Panc1 (cell line): ENCODE measurements at regions not wholly inside any gene's neighbourhood (a gene's known extent, or its start where the extent isn't known, plus 50 kb on each side); places are given as distances from the start of the nearest gene placed in this dataset.

Source experiments
- ATAC-seq: fragments of 200-7000 bp; cut with Tn5 transposase; 2 replicates; pipeline ENCODE4 v1.9.1; 2020; ENCODE audit warnings: mild to moderate bottlenecking, moderate library complexity
- BruUV-seq: library from RNA; stranded (reverse); fragments of 400-500 nt; replicated peaks from 2 replicates; lab custom pipeline; 2021; lab: Mats Ljungman, UMichigan
- CTCF ChIA-PET: fragments of 300-600 bp; sonication (Branson Sonifier 250); formaldehyde crosslinking; loops from one replicate; lab custom pipeline; 2022; ENCODE audit warnings: antibody characterized with exemption; lab: Charles Lee
- POLR2A ChIA-PET: fragments of 300-600 bp; sonication (Branson Sonifier 250); formaldehyde crosslinking; loops from one replicate; lab custom pipeline; 2022; ENCODE audit warnings: antibody characterized with exemption; lab: Charles Lee
- DNase-seq: peaks from one replicate; pipeline ENCODE4 v3.0.0-alpha.2; 2010; ENCODE audit warnings: low read depth, low spot score
- H3K27ac ChIP-seq: 2 replicates; pipeline ENCODE4 v1.5.1; 2011; ENCODE audit warnings: mild to moderate bottlenecking, low read length, inconsistent platforms
- H3K27me3 ChIP-seq: fragments of 200-500 bp; sonication (Bioruptor generic); 2 replicates; pipeline ENCODE4 v1.6.0; 2014; ENCODE audit warnings: low read length, inconsistent platforms; ENCODE audit not compliant: control insufficient read depth, insufficient read depth
- H3K36me3 ChIP-seq: fragments of 200-500 bp; sonication (Bioruptor generic); 2 replicates; pipeline ENCODE4 v1.5.1; 2014; ENCODE audit warnings: inconsistent platforms, mild to moderate bottlenecking, low read length, moderate library complexity; ENCODE audit not compliant: control insufficient read depth, insufficient read depth
- H3K4me1 ChIP-seq: 2 replicates; pipeline ENCODE4 v1.5.1; 2011; ENCODE audit warnings: inconsistent platforms, mild to moderate bottlenecking, low read length, moderate library complexity; ENCODE audit not compliant: control insufficient read depth, insufficient read depth
- H3K4me3 ChIP-seq, 2 experiments: 2 replicates each; pipeline ENCODE4 v1.5.1; 2011 to 2012; ENCODE audit warnings: low read depth in 2 of 2, low read length in 2 of 2, mild to moderate bottlenecking in 2 of 2, inconsistent platforms in 1 of 2, moderate library complexity in 1 of 2
- H3K9me3 ChIP-seq: fragments of 200-500 bp; sonication (Bioruptor generic); 2 replicates; pipeline ENCODE4 v1.5.1; 2014; ENCODE audit warnings: low read depth, mild to moderate bottlenecking, inconsistent platforms, low read length, moderate library complexity; ENCODE audit not compliant: control insufficient read depth, insufficient read depth
- CTCF ChIP-seq: fragments of 450-650 bp; IDR thresholded peaks from 2 replicates; pipeline ENCODE4 v1.5.1; 2017; ENCODE audit warnings: mild to moderate bottlenecking
- POLR2AphosphoS5 ChIP-seq: IDR thresholded peaks from 2 replicates; pipeline ENCODE4 v1.6.1; 2012; ENCODE audit warnings: mild to moderate bottlenecking, low read depth, low read length, moderate library complexity
- REST ChIP-seq, 2 experiments: IDR thresholded peaks; 2 replicates each; pipeline ENCODE4 v1.6.1; 2011 to 2012; ENCODE audit warnings: low read depth in 2 of 2, control low read depth in 1 of 2, low read length in 1 of 2, mild to moderate bottlenecking in 1 of 2, moderate library complexity in 1 of 2; ENCODE audit not compliant: insufficient read depth in 1 of 2
- SIN3A ChIP-seq: IDR thresholded peaks from 2 replicates; pipeline ENCODE4 v1.6.1; 2012; ENCODE audit warnings: low read depth, mild to moderate bottlenecking, low read length, moderate library complexity, borderline replicate concordance; ENCODE audit not compliant: insufficient read depth
- TCF7L2 ChIP-seq: IDR thresholded peaks from 2 replicates; pipeline ENCODE4 v1.6.1; 2011; ENCODE audit warnings: mild to moderate bottlenecking, low read depth, low read length, inconsistent platforms
- in situ Hi-C: cut with HindIII; loops from 2 replicates; pipeline ENCODE4 v1.10.0; 2016; ENCODE audit warnings: low sequenced_read_pairs, low pct_unique_long_range_greater_than_20kb
- intact Hi-C: fragments of 100-400 bp; cut with micrococcal nuclease; formaldehyde crosslinking; loops from one replicate; pipeline ENCODE4 v1.10.0; 2022; ENCODE audit not compliant: unreplicated experiment

DNA sequence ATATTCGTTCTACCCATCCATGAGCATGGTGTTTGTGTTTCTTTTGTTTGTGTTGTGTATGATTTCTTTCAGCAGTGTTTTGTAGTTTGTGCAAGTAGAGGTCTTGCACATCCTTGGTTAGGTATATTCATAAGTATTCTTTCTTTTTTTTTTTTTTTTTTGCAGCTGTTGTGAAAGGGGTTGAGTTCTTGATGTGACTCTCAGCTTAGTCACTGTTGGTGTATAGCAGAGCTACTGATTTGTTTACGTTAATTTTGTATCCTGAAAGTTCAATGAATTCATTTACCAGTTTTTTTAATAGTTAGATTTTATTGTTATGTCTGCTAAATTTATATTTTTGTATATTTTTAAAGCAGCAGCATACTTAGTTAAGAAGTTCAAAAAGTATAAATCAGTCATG, 834.4 kb upstream of the NRXN1 start:
- no TSS peak for BruUV-seq
- Histone ChIP-seq H3K4me1 (no peaks in the 10 kb centered on the region), H3K36me3 (no peaks in the 10 kb centered on the region; the same call in 1 of the 2 replicates), H3K27ac (no peak overlapping the region), H3K4me3 (no peak overlapping the region), H3K27me3 (no peaks in the 10 kb centered on the region), H3K9me3 (no peaks in the 10 kb centered on the region)
- ATAC-seq (no peak), DNase-seq (no peak)
- CTCF ChIA-PET, result no interaction called here
- TF ChIP-seq POLR2AphosphoS5, result no peak
- no peak for TF ChIP-seq TCF7L2
- no peak for TF ChIP-seq REST (IDR thresholded peaks at IDR 0.05; ENCODE audit: insufficient read depth in 1 of 2, low read depth in 2 of 2, low read length in 1 of 2)
- intact Hi-C loops (no loop called here), in situ Hi-C loops (no loop called here)
- POLR2A ChIA-PET, result no interaction called here

DNA sequence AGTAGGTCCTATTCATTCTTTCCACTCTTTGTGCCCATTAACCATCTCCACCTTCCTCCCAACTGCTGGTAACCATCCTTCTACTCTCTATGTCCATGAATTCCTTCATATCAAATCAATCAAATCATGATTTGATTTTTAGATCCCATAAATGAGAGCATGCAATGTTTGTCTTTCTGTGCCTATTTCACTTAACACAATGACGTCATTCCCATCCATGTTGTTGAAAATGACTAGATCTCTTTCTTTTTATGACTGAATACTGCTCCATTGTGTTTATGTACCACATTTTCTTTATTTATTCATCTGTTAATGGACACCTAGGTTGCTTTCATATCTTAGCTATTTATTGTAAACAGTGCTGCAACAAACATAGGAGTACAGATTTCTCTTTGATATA, 827.3 kb upstream of the NRXN1 start:
- Histone ChIP-seq H3K27me3 (no peaks in the 10 kb centered on the region), H3K27ac (no peak overlapping the region), H3K4me1 (no peaks in the 10 kb centered on the region), H3K36me3 (no peaks in the 10 kb centered on the region; the same call in 1 of the 2 replicates), H3K4me3 (no peak overlapping the region), H3K9me3 (no peaks in the 10 kb centered on the region)
- in situ Hi-C loops, result no loop called here
- no peak for TF ChIP-seq POLR2AphosphoS5
- no peak for TF ChIP-seq REST (IDR thresholded peaks at IDR 0.05; ENCODE audit: insufficient read depth in 1 of 2, low read depth in 2 of 2, low read length in 1 of 2)
- no peak for TF ChIP-seq TCF7L2
- no peak for TF ChIP-seq CTCF
- TF ChIP-seq SIN3A, result no peak
- intact Hi-C loops, result no loop called here
- DNase-seq (no peak), ATAC-seq (no peak)
- no TSS peak for BruUV-seq
- CTCF ChIA-PET, result no interaction called here
- POLR2A ChIA-PET, result no interaction called here
